ENCODE measurements at regions not wholly inside any gene's neighbourhood (a gene's known extent, or its start where the extent isn't known, plus 50 kb on each side); places are given as distances from the start of the nearest gene placed in this dataset.

DNA sequence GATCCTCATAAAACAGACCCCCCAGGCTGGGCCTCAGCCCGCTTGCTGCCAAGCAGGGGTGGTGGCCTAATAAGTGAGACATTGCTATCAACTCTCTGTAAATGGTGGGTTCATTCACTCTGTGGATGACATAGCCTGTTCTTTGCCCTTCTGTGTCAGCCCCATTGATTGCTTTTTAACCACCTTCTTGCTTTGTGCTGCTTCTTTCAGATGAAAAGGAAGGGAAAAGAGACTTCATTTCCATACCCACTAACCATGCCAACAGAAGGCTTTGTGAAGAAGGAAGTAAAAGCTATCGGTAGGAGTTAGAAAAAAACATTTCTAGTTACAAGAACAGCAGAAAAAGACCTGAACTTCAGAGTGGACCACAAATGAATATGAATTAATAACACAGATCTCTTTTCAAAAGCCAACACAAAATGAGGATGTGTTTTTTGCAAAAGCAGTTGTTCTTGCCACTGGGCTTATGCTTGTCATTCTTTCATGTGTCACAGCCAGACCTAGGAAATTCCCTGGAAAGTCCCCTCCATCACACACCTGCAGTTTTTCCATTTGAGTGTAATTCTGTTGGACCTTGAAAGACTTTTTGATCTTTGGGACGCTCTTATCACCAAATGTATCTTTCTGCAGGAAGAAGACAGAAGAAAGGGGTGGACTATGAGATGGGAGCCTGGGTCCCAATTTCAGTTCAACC is 507.7 kb downstream of the CCDC171 start:
- DNase-seq (ENCODE audit: low read depth, low spot score) (no peak), FAIRE-seq (peak; percentile 68)
- Histone ChIP-seq H3K4me1 (ENCODE audit: control insufficient read depth, extremely low read depth, insufficient read depth, low read length) (peaks cover 56% of the 10 kb centered on the region), H3K36me3 (ENCODE audit: control insufficient read depth in 2 of 2, extremely low read depth in 1 of 2, insufficient read depth in 2 of 2, low read length in 2 of 2) (no peaks in the 10 kb centered on the region), H4K20me1 (ENCODE audit: control insufficient read depth, extremely low read depth, insufficient read depth, low read length) (no peaks in the 10 kb centered on the region), H3K79me2 (ENCODE audit: control insufficient read depth, insufficient read depth, low read length) (no peaks in the 10 kb centered on the region), H3K9ac (ENCODE audit: control insufficient read depth, extremely low read depth, insufficient read depth, low read length) (no peak overlapping the region), H2AFZ (ENCODE audit: control insufficient read depth, low read length) (peak overlapping the region; percentile 42), H3K27me3 (ENCODE audit: control insufficient read depth, extremely low read depth, insufficient read depth, low read length) (no peaks in the 10 kb centered on the region), H3K27ac (ENCODE audit: control insufficient read depth, insufficient read depth, low read length) (peak overlapping the region; percentile 42), H3K4me3 (ENCODE audit: control insufficient read depth in 2 of 3, extremely low read depth in 1 of 3, insufficient read depth in 2 of 3, low read depth in 1 of 3, low read length in 3 of 3) (no peak overlapping the region), H3K9me1 (ENCODE audit: control insufficient read depth, extremely low read depth, insufficient read depth, low read length) (no peaks in the 10 kb centered on the region), H3K4me2 (ENCODE audit: control insufficient read depth, extremely low read depth, insufficient read depth, low read depth, low read length) (no peak overlapping the region), H3K9me3 (ENCODE audit: control insufficient read depth, low read depth, low read length) (no peaks in the 10 kb centered on the region)
- dilution Hi-C loops (cut with MboI; ENCODE audit: extremely low pct_ligation_motif_present, low sequenced_read_pairs) = no loop called here
- TF ChIP-seq, protein P1, sequence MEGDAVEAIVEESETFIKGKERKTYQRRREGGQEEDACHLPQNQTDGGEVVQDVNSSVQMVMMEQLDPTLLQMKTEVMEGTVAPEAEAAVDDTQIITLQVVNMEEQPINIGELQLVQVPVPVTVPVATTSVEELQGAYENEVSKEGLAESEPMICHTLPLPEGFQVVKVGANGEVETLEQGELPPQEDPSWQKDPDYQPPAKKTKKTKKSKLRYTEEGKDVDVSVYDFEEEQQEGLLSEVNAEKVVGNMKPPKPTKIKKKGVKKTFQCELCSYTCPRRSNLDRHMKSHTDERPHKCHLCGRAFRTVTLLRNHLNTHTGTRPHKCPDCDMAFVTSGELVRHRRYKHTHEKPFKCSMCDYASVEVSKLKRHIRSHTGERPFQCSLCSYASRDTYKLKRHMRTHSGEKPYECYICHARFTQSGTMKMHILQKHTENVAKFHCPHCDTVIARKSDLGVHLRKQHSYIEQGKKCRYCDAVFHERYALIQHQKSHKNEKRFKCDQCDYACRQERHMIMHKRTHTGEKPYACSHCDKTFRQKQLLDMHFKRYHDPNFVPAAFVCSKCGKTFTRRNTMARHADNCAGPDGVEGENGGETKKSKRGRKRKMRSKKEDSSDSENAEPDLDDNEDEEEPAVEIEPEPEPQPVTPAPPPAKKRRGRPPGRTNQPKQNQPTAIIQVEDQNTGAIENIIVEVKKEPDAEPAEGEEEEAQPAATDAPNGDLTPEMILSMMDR (optimal IDR thresholded peaks at IDR 0.05 in 1 of 3, IDR thresholded peaks at IDR 0.05 in 1 of 3, conservative IDR thresholded peaks at IDR 0.05 in 1 of 3; ENCODE audit: extremely low read depth in 1 of 3, insufficient read depth in 2 of 3, low read length in 3 of 3) = no peak
- TF ChIP-seq EZH2 (IDR thresholded peaks at IDR 0.05; ENCODE audit: low read length) = no peak

DNA sequence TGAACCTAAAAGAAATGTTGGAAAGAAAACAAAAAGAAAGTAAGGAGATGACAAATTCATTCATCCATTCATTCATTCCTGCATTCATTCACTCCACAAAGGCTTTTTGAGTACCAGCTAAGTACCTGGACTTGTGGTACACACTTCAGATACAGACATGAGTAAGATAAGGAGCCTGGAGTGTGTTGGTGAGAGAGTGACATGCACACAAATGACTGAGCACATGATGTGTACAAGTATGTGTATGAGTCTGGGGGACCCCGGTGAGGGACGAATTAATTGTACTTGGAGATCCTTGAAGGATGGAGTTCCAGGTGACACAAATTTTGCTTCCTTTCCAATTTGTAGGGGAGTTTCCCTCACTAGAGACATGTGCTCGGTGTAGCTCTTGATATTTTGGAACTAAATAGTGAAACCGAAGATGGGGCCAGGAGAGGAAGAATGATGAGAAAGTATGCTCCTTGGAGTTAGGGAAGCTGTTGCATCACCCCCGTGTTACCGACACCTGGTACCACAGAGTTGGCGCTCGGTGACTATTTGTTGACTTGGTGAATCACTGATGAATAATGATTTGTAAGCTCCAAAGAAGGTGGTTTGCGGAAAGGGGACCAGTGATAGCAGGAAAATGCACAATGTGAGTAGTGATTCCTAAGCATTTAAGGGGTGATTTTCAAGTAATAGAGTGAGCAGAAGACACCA is 509.8 kb downstream of the CCDC171 start:
- H3K4me1 ChIP-seq (ENCODE audit: control insufficient read depth, extremely low read depth, insufficient read depth, low read length) = peaks cover 53% of the 10 kb centered on the region
- no peaks in the 10 kb centered on the region for H3K9me3 ChIP-seq (ENCODE audit: control insufficient read depth, low read depth, low read length)
- peak overlapping the region in 1 of 3 experiments; percentile 5 for H3K4me3 ChIP-seq (ENCODE audit: control insufficient read depth in 2 of 3, extremely low read depth in 1 of 3, insufficient read depth in 2 of 3, low read depth in 1 of 3, low read length in 3 of 3)
- peak; percentile 99 for FAIRE-seq
- peak overlapping the region; percentile 80 for H3K27ac ChIP-seq (ENCODE audit: control insufficient read depth, insufficient read depth, low read length)
- H3K27me3 ChIP-seq (ENCODE audit: control insufficient read depth, extremely low read depth, insufficient read depth, low read length) = no peaks in the 10 kb centered on the region
- no peaks in the 10 kb centered on the region for H3K36me3 ChIP-seq (ENCODE audit: control insufficient read depth in 2 of 2, extremely low read depth in 1 of 2, insufficient read depth in 2 of 2, low read length in 2 of 2)
- dilution Hi-C loops (cut with MboI; ENCODE audit: extremely low pct_ligation_motif_present, low sequenced_read_pairs) = no loop called here
- peak; percentile 95 for DNase-seq (ENCODE audit: low read depth, low spot score)
- H3K4me2 ChIP-seq (ENCODE audit: control insufficient read depth, extremely low read depth, insufficient read depth, low read depth, low read length) = peak overlapping the region; percentile 38
- no peaks in the 10 kb centered on the region for H3K79me2 ChIP-seq (ENCODE audit: control insufficient read depth, insufficient read depth, low read length)
- TF ChIP-seq, protein P1 (optimal IDR thresholded peaks at IDR 0.05 in 1 of 3, IDR thresholded peaks at IDR 0.05 in 1 of 3, conservative IDR thresholded peaks at IDR 0.05 in 1 of 3; ENCODE audit: extremely low read depth in 1 of 3, insufficient read depth in 2 of 3, low read length in 3 of 3) = no peak
- no peak for TF ChIP-seq EZH2 (IDR thresholded peaks at IDR 0.05; ENCODE audit: low read length)
- no peaks in the 10 kb centered on the region for H4K20me1 ChIP-seq (ENCODE audit: control insufficient read depth, extremely low read depth, insufficient read depth, low read length)
- H3K9me1 ChIP-seq (ENCODE audit: control insufficient read depth, extremely low read depth, insufficient read depth, low read length) = no peaks in the 10 kb centered on the region
- H3K9ac ChIP-seq (ENCODE audit: control insufficient read depth, extremely low read depth, insufficient read depth, low read length) = peak overlapping the region; percentile 18
- H2AFZ ChIP-seq (ENCODE audit: control insufficient read depth, low read length) = peak overlapping the region; percentile 10
